Glutamatergic neuron (in vitro differentiated cells): ENCODE measurements at regions not wholly inside any gene's neighbourhood (a gene's known extent, or its start where the extent isn't known, plus 50 kb on each side); places are given as distances from the start of the nearest gene placed in this dataset.

Experiments
- DNase-seq: peaks from one replicate; pipeline ENCODE4 v3.0.0; 2022
- H3K27ac Mint-ChIP-seq: one replicate; pipeline ENCODE4 v1.8.0; 2020; ENCODE audit warnings: mild to moderate bottlenecking, mixed read lengths, inconsistent platforms; ENCODE audit not compliant: unreplicated experiment
- H3K27me3 Mint-ChIP-seq: one replicate; pipeline ENCODE4 v1.8.0; 2020; ENCODE audit warnings: mild to moderate bottlenecking, moderate library complexity, mixed read lengths, inconsistent platforms; ENCODE audit not compliant: unreplicated experiment
- H3K36me3 Mint-ChIP-seq: one replicate; pipeline ENCODE4 v1.8.0; 2020; ENCODE audit warnings: mild to moderate bottlenecking, mixed read lengths, inconsistent platforms; ENCODE audit not compliant: unreplicated experiment
- H3K4me1 Mint-ChIP-seq: one replicate; pipeline ENCODE4 v1.8.0; 2020; ENCODE audit warnings: mild to moderate bottlenecking, low read depth, mixed read lengths, inconsistent platforms; ENCODE audit not compliant: unreplicated experiment
- H3K4me3 Mint-ChIP-seq: one replicate; pipeline ENCODE4 v1.8.0; 2020; ENCODE audit warnings: mild to moderate bottlenecking, mixed read lengths, inconsistent platforms; ENCODE audit not compliant: unreplicated experiment
- H3K9me3 Mint-ChIP-seq: one replicate; pipeline ENCODE4 v1.8.0; 2020; ENCODE audit warnings: mild to moderate bottlenecking, moderate library complexity, mixed read lengths, inconsistent platforms; ENCODE audit not compliant: unreplicated experiment
- TF ChIP-seq, protein P1 (sequence below): fragments of 200-600 bp; sonication (generic); IDR thresholded peaks from one replicate; pipeline ENCODE4 v1.5.0; 2021; ENCODE audit not compliant: partially characterized antibody, unreplicated experiment

DNA sequence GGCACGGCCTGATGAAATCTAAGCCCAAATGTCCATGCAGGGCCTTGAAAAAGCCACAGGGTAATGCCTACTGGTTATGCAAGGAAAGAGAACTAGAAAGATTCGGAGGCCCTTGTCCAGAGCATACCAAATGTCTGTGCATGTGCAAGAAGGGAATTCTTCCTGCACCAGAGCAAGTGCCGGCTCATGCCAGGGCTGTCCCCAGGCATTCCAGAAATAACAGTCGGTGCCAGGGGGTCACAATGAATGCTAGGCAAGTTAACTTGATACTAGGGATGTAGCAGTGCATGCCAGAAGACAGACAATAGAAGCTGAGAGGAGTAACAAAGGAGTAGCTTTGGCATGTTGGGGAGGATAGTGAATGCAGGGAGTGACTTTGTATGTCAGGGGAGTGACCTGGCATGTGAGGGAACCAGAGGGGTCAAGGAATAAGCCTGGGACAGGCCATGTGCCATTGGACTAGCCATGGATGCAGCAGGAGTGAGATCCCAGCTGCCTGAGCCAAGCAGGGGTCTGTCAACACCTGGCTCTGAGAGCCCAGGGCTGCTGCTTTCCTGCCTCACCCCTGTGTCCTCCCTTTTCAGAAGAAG is 119.5 kb upstream of the UNC5B start:
- TF ChIP-seq, protein P1, sequence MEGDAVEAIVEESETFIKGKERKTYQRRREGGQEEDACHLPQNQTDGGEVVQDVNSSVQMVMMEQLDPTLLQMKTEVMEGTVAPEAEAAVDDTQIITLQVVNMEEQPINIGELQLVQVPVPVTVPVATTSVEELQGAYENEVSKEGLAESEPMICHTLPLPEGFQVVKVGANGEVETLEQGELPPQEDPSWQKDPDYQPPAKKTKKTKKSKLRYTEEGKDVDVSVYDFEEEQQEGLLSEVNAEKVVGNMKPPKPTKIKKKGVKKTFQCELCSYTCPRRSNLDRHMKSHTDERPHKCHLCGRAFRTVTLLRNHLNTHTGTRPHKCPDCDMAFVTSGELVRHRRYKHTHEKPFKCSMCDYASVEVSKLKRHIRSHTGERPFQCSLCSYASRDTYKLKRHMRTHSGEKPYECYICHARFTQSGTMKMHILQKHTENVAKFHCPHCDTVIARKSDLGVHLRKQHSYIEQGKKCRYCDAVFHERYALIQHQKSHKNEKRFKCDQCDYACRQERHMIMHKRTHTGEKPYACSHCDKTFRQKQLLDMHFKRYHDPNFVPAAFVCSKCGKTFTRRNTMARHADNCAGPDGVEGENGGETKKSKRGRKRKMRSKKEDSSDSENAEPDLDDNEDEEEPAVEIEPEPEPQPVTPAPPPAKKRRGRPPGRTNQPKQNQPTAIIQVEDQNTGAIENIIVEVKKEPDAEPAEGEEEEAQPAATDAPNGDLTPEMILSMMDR = no peak
- peak overlapping the region; percentile 53 for H3K27ac Mint-ChIP-seq
- peaks cover 7% of the 10 kb centered on the region for H3K27me3 Mint-ChIP-seq
- H3K4me3 Mint-ChIP-seq = no peak overlapping the region
- peaks cover 3% of the 10 kb centered on the region for H3K4me1 Mint-ChIP-seq
- peaks cover 10% of the 10 kb centered on the region for H3K36me3 Mint-ChIP-seq
- DNase-seq = no peak
- H3K9me3 Mint-ChIP-seq = peaks cover 4% of the 10 kb centered on the region

DNA sequence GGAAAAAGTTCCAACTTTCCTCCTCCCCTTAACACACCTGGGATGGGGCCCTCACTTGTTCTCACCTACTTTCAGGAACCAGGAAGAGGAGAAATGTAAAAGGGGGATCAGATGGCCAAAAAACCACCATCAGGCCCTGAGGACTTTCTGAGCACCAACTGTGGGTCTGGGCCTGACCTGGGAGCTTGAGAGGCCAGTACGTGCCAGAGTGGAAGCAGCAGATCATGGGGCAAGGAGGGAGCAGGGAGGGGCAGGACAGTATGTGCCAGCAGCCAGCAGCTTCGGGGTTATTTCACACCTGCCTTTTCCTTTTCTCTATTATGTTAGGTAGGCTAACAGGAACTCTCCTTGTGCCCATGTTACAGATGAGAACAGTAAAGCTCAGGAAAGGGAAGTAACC is 118.8 kb upstream of the UNC5B start:
- H3K4me3 Mint-ChIP-seq = no peak overlapping the region
- TF ChIP-seq, protein P1 = no peak
- peaks cover 3% of the 10 kb centered on the region for H3K4me1 Mint-ChIP-seq
- DNase-seq = no peak
- H3K27me3 Mint-ChIP-seq = peaks cover 7% of the 10 kb centered on the region
- no peak overlapping the region for H3K27ac Mint-ChIP-seq
- peaks cover 4% of the 10 kb centered on the region for H3K9me3 Mint-ChIP-seq
- H3K36me3 Mint-ChIP-seq = peaks cover 10% of the 10 kb centered on the region

DNA sequence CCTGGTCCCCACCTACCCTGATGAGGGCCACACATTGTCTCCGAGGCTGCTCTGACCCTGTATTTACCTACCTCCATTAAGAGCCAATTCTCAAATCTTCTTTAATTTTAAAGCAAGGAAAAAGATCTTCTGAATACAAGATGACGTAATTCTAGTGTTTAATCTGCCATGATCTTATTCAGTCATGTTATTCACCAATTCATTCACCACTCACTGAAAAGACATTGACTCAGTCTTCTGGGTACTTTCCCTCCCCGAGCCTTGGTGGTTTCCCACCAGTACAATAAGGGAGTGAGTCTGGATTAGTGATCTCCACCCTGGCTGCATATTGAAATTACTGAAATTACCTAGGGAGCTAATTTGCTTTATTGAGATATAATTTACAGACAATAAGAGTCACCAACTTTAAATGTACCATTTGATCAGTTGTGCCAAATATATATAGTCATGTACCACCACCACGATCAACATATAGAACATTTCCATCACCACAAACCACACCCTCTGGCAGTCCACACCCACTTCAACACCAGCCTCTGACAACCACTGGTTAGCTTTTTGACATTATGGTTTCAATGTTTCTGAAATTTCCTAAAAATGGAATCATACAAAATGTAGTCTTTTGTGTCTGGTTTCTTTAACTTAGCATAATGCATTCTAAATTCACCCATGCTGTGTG is 117.5 kb upstream of the UNC5B start:
- H3K27ac Mint-ChIP-seq = no peak overlapping the region
- H3K4me1 Mint-ChIP-seq = peaks cover 3% of the 10 kb centered on the region
- peaks cover 7% of the 10 kb centered on the region for H3K27me3 Mint-ChIP-seq
- peaks cover 4% of the 10 kb centered on the region for H3K9me3 Mint-ChIP-seq
- no peak overlapping the region for H3K4me3 Mint-ChIP-seq
- DNase-seq = no peak
- TF ChIP-seq, protein P1 = no peak
- H3K36me3 Mint-ChIP-seq = peaks cover 10% of the 10 kb centered on the region

DNA sequence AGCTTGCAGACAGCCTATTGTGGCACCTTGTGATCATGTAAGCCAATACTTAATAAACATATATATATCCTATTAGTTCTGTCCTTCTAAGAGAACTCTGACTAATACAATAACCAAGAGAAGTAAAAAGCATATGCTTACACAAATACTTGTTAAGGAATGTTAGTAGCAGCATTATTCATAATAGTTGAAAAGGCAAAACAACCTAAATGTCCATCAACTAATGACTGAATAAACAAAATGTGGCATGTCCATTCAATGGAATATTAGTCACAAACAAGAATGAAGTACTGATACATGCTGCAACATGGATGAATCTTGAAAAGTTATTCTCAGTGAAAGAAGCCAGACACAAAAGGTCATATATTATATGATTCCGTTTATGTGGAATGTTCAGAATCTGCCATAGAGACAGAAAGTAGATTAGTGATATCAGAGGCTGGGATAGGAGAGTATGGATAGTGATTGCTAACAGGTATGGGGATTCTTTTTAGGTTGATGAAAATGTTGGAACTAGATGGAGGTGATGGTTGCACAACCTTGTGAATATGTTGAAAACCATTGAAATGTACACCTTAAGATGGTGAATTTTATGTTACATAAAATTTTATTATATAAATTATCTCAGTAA is 112.5 kb upstream of the UNC5B start:
- Mint-ChIP-seq H3K27ac (no peak overlapping the region), H3K4me3 (no peak overlapping the region), H3K4me1 (no peaks in the 10 kb centered on the region)

More for the DNA sequence above, 112.5 kb upstream of the UNC5B start:
- DNase-seq = no peak
- Mint-ChIP-seq H3K27me3 (no peaks in the 10 kb centered on the region), H3K36me3 (no peaks in the 10 kb centered on the region), H3K9me3 (no peaks in the 10 kb centered on the region)
- TF ChIP-seq, protein P1 = no peak
